A549 (cell line): ENCODE measurements at regions not wholly inside any gene's neighbourhood (a gene's known extent, or its start where the extent isn't known, plus 50 kb on each side); places are given as distances from the start of the nearest gene placed in this dataset.

Source experiments
- CBX8 ChIP-seq: fragments of 200-600 bp; sonication (generic); IDR thresholded peaks from 2 replicates; pipeline ENCODE4 v1.6.1; 2016
- PHF8 ChIP-seq: fragments of 200-600 bp; sonication (generic); IDR thresholded peaks from 2 replicates; pipeline ENCODE4 v1.6.1; 2016; ENCODE audit warnings: low read depth, mild to moderate bottlenecking, antibody characterized with exemption, moderate library complexity, borderline replicate concordance
- POLR2A ChIP-seq: IDR thresholded peaks from 2 replicates; pipeline ENCODE4 v1.6.1; 2012; ENCODE audit warnings: mild to moderate bottlenecking, low read length
- RFX5 ChIP-seq: fragments of 450-650 bp; IDR thresholded peaks from 2 replicates; pipeline ENCODE4 v1.7.1; 2014; ENCODE audit warnings: antibody characterized with exemption, mild to moderate bottlenecking, moderate library complexity
- RNF2 ChIP-seq: fragments of 200-600 bp; sonication (generic); IDR thresholded peaks from 2 replicates; pipeline ENCODE4 v1.6.1; 2016; ENCODE audit warnings: low read depth, mild to moderate bottlenecking, antibody characterized with exemption, moderate library complexity, borderline replicate concordance
- SREBF2 ChIP-seq: fragments of 450-650 bp; IDR thresholded peaks from 2 replicates; pipeline ENCODE4 v1.6.1; 2014; ENCODE audit warnings: mild to moderate bottlenecking, moderate library complexity
- TF ChIP-seq, protein P1 (sequence below): fragments of >200 bp; sonication (Bioruptor Twin); formaldehyde crosslinking; IDR thresholded peaks from 3 replicates; pipeline ENCODE4 v1.5.1; 2016
- TF ChIP-seq, protein P2 (sequence below): IDR thresholded peaks from 2 replicates; pipeline ENCODE4 v1.6.1; 2012
- TF ChIP-seq, protein P3 (sequence below): fragments of 450-650 bp; IDR thresholded peaks from 2 replicates; pipeline ENCODE4 v1.6.1; 2014; ENCODE audit warnings: antibody characterized with exemption

DNA sequence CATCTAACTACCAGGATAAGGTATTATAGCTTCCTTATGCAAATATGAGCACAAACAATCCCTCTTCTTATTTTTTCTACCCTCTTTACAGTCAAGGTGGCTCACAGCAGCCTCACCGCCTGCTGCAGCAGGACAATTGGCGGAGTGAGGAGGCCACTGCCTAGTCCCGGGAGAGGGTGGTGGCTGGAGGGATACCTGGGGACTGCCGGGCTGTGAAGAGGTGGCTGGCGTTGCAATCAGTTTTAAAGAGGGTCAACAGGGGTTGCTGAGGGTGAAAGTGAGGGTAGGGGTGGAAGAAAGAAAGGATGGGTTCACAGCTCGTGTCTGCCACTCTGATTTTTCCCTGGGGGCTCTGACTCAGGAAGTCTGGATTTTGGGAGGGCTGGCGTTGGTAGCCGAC lies 105.1 kb upstream of the SLC6A6 start:
- TF ChIP-seq, protein P1, sequence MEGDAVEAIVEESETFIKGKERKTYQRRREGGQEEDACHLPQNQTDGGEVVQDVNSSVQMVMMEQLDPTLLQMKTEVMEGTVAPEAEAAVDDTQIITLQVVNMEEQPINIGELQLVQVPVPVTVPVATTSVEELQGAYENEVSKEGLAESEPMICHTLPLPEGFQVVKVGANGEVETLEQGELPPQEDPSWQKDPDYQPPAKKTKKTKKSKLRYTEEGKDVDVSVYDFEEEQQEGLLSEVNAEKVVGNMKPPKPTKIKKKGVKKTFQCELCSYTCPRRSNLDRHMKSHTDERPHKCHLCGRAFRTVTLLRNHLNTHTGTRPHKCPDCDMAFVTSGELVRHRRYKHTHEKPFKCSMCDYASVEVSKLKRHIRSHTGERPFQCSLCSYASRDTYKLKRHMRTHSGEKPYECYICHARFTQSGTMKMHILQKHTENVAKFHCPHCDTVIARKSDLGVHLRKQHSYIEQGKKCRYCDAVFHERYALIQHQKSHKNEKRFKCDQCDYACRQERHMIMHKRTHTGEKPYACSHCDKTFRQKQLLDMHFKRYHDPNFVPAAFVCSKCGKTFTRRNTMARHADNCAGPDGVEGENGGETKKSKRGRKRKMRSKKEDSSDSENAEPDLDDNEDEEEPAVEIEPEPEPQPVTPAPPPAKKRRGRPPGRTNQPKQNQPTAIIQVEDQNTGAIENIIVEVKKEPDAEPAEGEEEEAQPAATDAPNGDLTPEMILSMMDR, result no peak
- TF ChIP-seq RFX5, result no peak
- no peak for TF ChIP-seq CBX8
- TF ChIP-seq RNF2, result no peak
- TF ChIP-seq POLR2A, result no peak
- TF ChIP-seq, protein P2, sequence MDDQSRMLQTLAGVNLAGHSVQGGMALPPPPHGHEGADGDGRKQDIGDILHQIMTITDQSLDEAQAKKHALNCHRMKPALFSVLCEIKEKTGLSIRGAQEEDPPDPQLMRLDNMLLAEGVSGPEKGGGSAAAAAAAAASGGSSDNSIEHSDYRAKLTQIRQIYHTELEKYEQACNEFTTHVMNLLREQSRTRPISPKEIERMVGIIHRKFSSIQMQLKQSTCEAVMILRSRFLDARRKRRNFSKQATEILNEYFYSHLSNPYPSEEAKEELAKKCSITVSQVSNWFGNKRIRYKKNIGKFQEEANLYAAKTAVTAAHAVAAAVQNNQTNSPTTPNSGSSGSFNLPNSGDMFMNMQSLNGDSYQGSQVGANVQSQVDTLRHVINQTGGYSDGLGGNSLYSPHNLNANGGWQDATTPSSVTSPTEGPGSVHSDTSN, result no peak
- TF ChIP-seq SREBF2, result no peak
- TF ChIP-seq PHF8, result no peak
- TF ChIP-seq, protein P3, sequence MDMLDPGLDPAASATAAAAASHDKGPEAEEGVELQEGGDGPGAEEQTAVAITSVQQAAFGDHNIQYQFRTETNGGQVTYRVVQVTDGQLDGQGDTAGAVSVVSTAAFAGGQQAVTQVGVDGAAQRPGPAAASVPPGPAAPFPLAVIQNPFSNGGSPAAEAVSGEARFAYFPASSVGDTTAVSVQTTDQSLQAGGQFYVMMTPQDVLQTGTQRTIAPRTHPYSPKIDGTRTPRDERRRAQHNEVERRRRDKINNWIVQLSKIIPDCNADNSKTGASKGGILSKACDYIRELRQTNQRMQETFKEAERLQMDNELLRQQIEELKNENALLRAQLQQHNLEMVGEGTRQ, result no peak
